H1 (cell line): ENCODE measurements at regions not wholly inside any gene's neighbourhood (a gene's known extent, or its start where the extent isn't known, plus 50 kb on each side); places are given as distances from the start of the nearest gene placed in this dataset.

Source experiments
- CTCF ChIA-PET: fragments of 300-600 bp; sonication (Branson Sonifier 250); formaldehyde crosslinking; loops from one replicate; lab custom pipeline; 2021; ENCODE audit not compliant: partially characterized antibody; lab: Charles Lee
- POLR2A ChIA-PET: fragments of 300-600 bp; sonication (Branson Sonifier 250); formaldehyde crosslinking; loops from one replicate; lab custom pipeline; 2021; ENCODE audit warnings: inconsistent platforms; ENCODE audit not compliant: partially characterized antibody; lab: Charles Lee
- DNase-seq, 2 experiments: peaks; one replicate each; pipeline versions ENCODE4 v3.0.0 to v3.0.0-alpha.2; 2010 to 2022; ENCODE audit warnings: low spot score in 2 of 2, low read depth in 1 of 2, mixed read lengths in 1 of 2
- FAIRE-seq: peaks from 2 replicates; lab custom pipeline; 2011; peaks lifted over from hg19 to GRCh38; lab: Jason Lieb, UNC
- H2AFZ ChIP-seq: 2 replicates; pipeline ENCODE4 v1.8.1; 2012; ENCODE audit warnings: low read length, inconsistent platforms
- H2AK5ac ChIP-seq: 2 replicates; pipeline ENCODE4 v1.6.1; 2013; ENCODE audit warnings: low read depth, low read length
- H2BK120ac ChIP-seq: replicated peaks from 2 replicates; pipeline ENCODE3; 2013; ENCODE audit warnings: low read depth, low read length, inconsistent platforms
- H2BK12ac ChIP-seq: 2 replicates; pipeline ENCODE4 v1.6.1; 2013; ENCODE audit warnings: low read depth, low read length
- H2BK15ac ChIP-seq: 2 replicates; pipeline ENCODE4 v1.6.1; 2013; ENCODE audit warnings: low read length
- H2BK20ac ChIP-seq: 2 replicates; pipeline ENCODE4 v1.6.1; 2013; ENCODE audit warnings: low read length
- H2BK5ac ChIP-seq: 2 replicates; pipeline ENCODE4 v1.6.1; 2013; ENCODE audit warnings: low read depth, low read length
- H3K14ac ChIP-seq: 2 replicates; pipeline ENCODE4 v1.6.1; 2013; ENCODE audit warnings: inconsistent platforms; ENCODE audit not compliant: insufficient read length
- H3K18ac ChIP-seq: 2 replicates; pipeline ENCODE4 v1.6.1; 2013; ENCODE audit warnings: low read length; ENCODE audit errors: extremely low read depth
- H3K23ac ChIP-seq: 2 replicates; pipeline ENCODE4 v1.6.1; 2013; ENCODE audit warnings: inconsistent platforms; ENCODE audit not compliant: insufficient read length
- H3K23me2 ChIP-seq: 2 replicates; pipeline ENCODE4 v1.6.1; 2013; ENCODE audit warnings: low read depth, low read length
- H3K27ac ChIP-seq: 2 replicates; pipeline ENCODE4 v1.6.1; 2011; ENCODE audit warnings: low read depth, low read length, inconsistent platforms
- H3K27me3 ChIP-seq, 4 experiments: replicated peaks in 1 of 4; 1 replicate in 1 of 4; 2 replicates in 3 of 4; pipeline versions ENCODE4 v1.6.1 to v1.8.1; 2011 to 2013; ENCODE audit warnings: low read length in 3 of 4, mild to moderate bottlenecking in 3 of 4, inconsistent platforms in 2 of 4, mixed read lengths in 2 of 4, moderate library complexity in 1 of 4; ENCODE audit not compliant: control insufficient read depth in 3 of 4, insufficient read depth in 3 of 4; ENCODE audit errors: extremely low read depth in 1 of 4
- H3K36me3 ChIP-seq, 4 experiments: 2 replicates each; pipeline versions ENCODE4 v1.6.1 to v1.8.1; 2011 to 2013; ENCODE audit warnings: mild to moderate bottlenecking in 4 of 4, low read length in 3 of 4, moderate library complexity in 2 of 4, control low read depth in 1 of 4, inconsistent platforms in 1 of 4; ENCODE audit not compliant: insufficient read depth in 4 of 4, control insufficient read depth in 2 of 4
- H3K4ac ChIP-seq: replicated peaks from 2 replicates; pipeline ENCODE3; 2013; ENCODE audit warnings: low read length, low read depth, mixed read lengths, inconsistent platforms; ENCODE audit not compliant: insufficient read length
- H3K4me1 ChIP-seq, 4 experiments: replicated peaks in 1 of 4; 1 replicate in 1 of 4; 2 replicates in 3 of 4; pipeline versions ENCODE4 v1.6.1 to v1.8.1; 2011 to 2013; ENCODE audit warnings: low read length in 3 of 4, inconsistent platforms in 2 of 4, mixed read lengths in 1 of 4; ENCODE audit not compliant: insufficient read depth in 4 of 4, control insufficient read depth in 3 of 4
- H3K4me2 ChIP-seq, 2 experiments: 2 replicates each; pipeline versions ENCODE4 v1.6.1 to v1.8.1; 2011 to 2013; ENCODE audit warnings: low read depth in 2 of 2, low read length in 2 of 2, control low read depth in 1 of 2, inconsistent platforms in 1 of 2, mild to moderate bottlenecking in 1 of 2; ENCODE audit not compliant: insufficient read depth in 1 of 2
- H3K4me3 ChIP-seq, 4 experiments: fragments of 200-600, 300-600 bp in 1 of 4; sonication (generic), shearing (Covaris generic), sonication (Bioruptor Twin) in 1 of 4; 2 replicates each; pipeline versions ENCODE4 v1.5.1 to v1.8.1; 2011 to 2016; ENCODE audit warnings: low read length in 4 of 4, low read depth in 3 of 4, control low read depth in 2 of 4, inconsistent platforms in 2 of 4, mild to moderate bottlenecking in 2 of 4, mixed read lengths in 1 of 4, moderate library complexity in 1 of 4; ENCODE audit not compliant: insufficient read depth in 2 of 4; ENCODE audit errors: extremely low read depth in 1 of 4
- H3K56ac ChIP-seq: replicated peaks from 2 replicates; pipeline ENCODE3; 2013; ENCODE audit warnings: low read depth, mild to moderate bottlenecking, mixed read lengths, low read length, inconsistent platforms; ENCODE audit not compliant: insufficient read length
- H3K79me1 ChIP-seq: 2 replicates; pipeline ENCODE4 v1.6.1; 2013; ENCODE audit warnings: low read depth, low read length, control low read depth
- H3K79me2 ChIP-seq, 2 experiments: 2 replicates each; pipeline versions ENCODE4 v1.6.1 to v1.8.1; 2012 to 2013; ENCODE audit warnings: low read length in 2 of 2, mild to moderate bottlenecking in 2 of 2, inconsistent platforms in 1 of 2; ENCODE audit not compliant: insufficient read depth in 2 of 2, control insufficient read depth in 1 of 2
- H3K9ac ChIP-seq, 4 experiments: replicated peaks in 1 of 4; 1 replicate in 1 of 4; 2 replicates in 3 of 4; pipeline versions ENCODE4 v1.6.1 to v1.8.1; 2011 to 2013; ENCODE audit warnings: low read depth in 3 of 4, low read length in 3 of 4, control low read depth in 2 of 4, mild to moderate bottlenecking in 2 of 4, moderate library complexity in 2 of 4, inconsistent platforms in 1 of 4; ENCODE audit errors: extremely low read depth in 1 of 4
- H3K9me3 ChIP-seq, 2 experiments: 2 replicates each; pipeline versions ENCODE4 v1.6.1 to v1.8.1; 2012 to 2013; ENCODE audit warnings: mild to moderate bottlenecking in 2 of 2, moderate library complexity in 2 of 2, control low read depth in 1 of 2, inconsistent platforms in 1 of 2, low read depth in 1 of 2, low read length in 1 of 2, mixed read lengths in 1 of 2; ENCODE audit not compliant: insufficient read depth in 2 of 2
- H4K20me1 ChIP-seq, 2 experiments: replicated peaks in 1 of 2; 2 replicates each; pipeline versions ENCODE3 to v1.8.1; 2011 to 2013; ENCODE audit warnings: inconsistent platforms in 2 of 2, low read length in 2 of 2, mild to moderate bottlenecking in 1 of 2; ENCODE audit not compliant: insufficient read depth in 2 of 2, control insufficient read depth in 1 of 2
- H4K5ac ChIP-seq: 2 replicates; pipeline ENCODE4 v1.6.1; 2013; ENCODE audit warnings: low read length, low read depth, mixed read lengths, inconsistent platforms; ENCODE audit not compliant: insufficient read length
- H4K8ac ChIP-seq: 2 replicates; pipeline ENCODE4 v1.8.0; 2013; ENCODE audit warnings: mild to moderate bottlenecking, moderate library complexity, low read length, inconsistent platforms; ENCODE audit not compliant: insufficient read depth; ENCODE audit errors: extremely low read depth
- H4K91ac ChIP-seq: replicated peaks from 2 replicates; pipeline ENCODE3; 2013; ENCODE audit warnings: low read length, mixed read lengths, inconsistent platforms; ENCODE audit not compliant: insufficient read length
- EGR1 ChIP-seq: IDR thresholded peaks from 2 replicates; pipeline ENCODE4 v1.6.1; 2011; ENCODE audit warnings: low read depth, low read length, borderline replicate concordance
- HDAC2 ChIP-seq, 2 experiments: fragments of 300-600 bp in 1 of 2; sonication (generic) in 1 of 2; IDR thresholded peaks; 2 replicates each; pipeline ENCODE4 v1.6.1; 2011 to 2012; ENCODE audit warnings: low read depth in 2 of 2, low read length in 2 of 2, mild to moderate bottlenecking in 2 of 2, moderate library complexity in 2 of 2, borderline replicate concordance in 1 of 2, inconsistent platforms in 1 of 2
- KDM4A ChIP-seq: IDR thresholded peaks from one replicate; pipeline ENCODE4 v1.7.1; 2012; ENCODE audit warnings: low read depth, mild to moderate bottlenecking, moderate library complexity, low read length, inconsistent platforms; ENCODE audit not compliant: severe bottlenecking
- KDM5A ChIP-seq: fragments of 200-600 bp; IDR thresholded peaks from 2 replicates; pipeline ENCODE4 v1.7.1; 2012; ENCODE audit warnings: mild to moderate bottlenecking, low read length, inconsistent platforms, mixed read lengths
- MAX ChIP-seq: IDR thresholded peaks from 2 replicates; pipeline ENCODE4 v1.6.1; 2012; ENCODE audit warnings: inconsistent platforms
- RFX5 ChIP-seq: IDR thresholded peaks from 2 replicates; pipeline ENCODE4 v1.6.1; 2011; ENCODE audit warnings: low read depth, low read length, improper control_type of control experiment, borderline replicate concordance
- SIN3A ChIP-seq, 2 experiments: IDR thresholded peaks in 1 of 2; conservative IDR thresholded peaks in 1 of 2; 2 replicates each; pipeline ENCODE4 v1.6.1; 2011 to 2012; ENCODE audit warnings: low read length in 2 of 2, improper control_type of control experiment in 1 of 2, low read depth in 1 of 2, mild to moderate bottlenecking in 1 of 2
- SUZ12 ChIP-seq: fragments of 200-600 bp; sonication (generic); IDR thresholded peaks from 2 replicates; pipeline ENCODE4 v1.6.1; 2012; ENCODE audit warnings: mild to moderate bottlenecking, inconsistent platforms, low read length, moderate library complexity, mixed read lengths
- WGBS, 2 experiments: shearing (Covaris generic) in 1 of 2; methylation state at CpG; one replicate each; pipeline versions ENCODE4 v1.1.6 to v1.1.7; 2013 to 2015; ENCODE audit warnings: low lambda C conversion rate in 2 of 2, mixed read lengths in 2 of 2, inconsistent platforms in 1 of 2, low coverage in 1 of 2, missing lambda C conversion rate in 1 of 2; ENCODE audit not compliant: insufficient replicate concordance in 2 of 2, insufficient coverage in 1 of 2, insufficient read length in 1 of 2; ENCODE audit errors: extremely low coverage in 1 of 2, missing lambda C conversion rate in 1 of 2; 5-methylcytosine and 5-hydroxymethylcytosine counted together

GRCh38 chr10:85145966-85146365, 817.6 kb downstream of the CCSER2 start:
- H3K56ac ChIP-seq: no peak overlapping the region
- no peaks in the 10 kb centered on the region for H4K20me1 ChIP-seq
- POLR2A ChIA-PET: no interaction called here
- H2BK12ac ChIP-seq: no peak overlapping the region
- TF ChIP-seq KDM4A: no peak
- no peak for TF ChIP-seq MAX
- TF ChIP-seq HDAC2 (IDR thresholded peaks at IDR 0.05; ENCODE audit: borderline replicate concordance in 1 of 2, low read depth in 2 of 2, low read length in 2 of 2): no peak
- no peak for TF ChIP-seq SIN3A (conservative IDR thresholded peaks at IDR 0.05 in 1 of 2, IDR thresholded peaks at IDR 0.05 in 1 of 2; ENCODE audit: low read depth in 1 of 2, low read length in 2 of 2)
- TF ChIP-seq EGR1: no peak
- TF ChIP-seq KDM5A: no peak
- TF ChIP-seq SUZ12: no peak
- no peak for TF ChIP-seq RFX5
- H2BK5ac ChIP-seq: no peak overlapping the region
- no peak overlapping the region for H3K23ac ChIP-seq
- no peak overlapping the region for H3K18ac ChIP-seq
- H3K27ac ChIP-seq: no peak overlapping the region
- no peaks in the 10 kb centered on the region for H3K23me2 ChIP-seq
- H4K8ac ChIP-seq: no peak overlapping the region
- H3K4me2 ChIP-seq: no peak overlapping the region
- no peak overlapping the region for H2AFZ ChIP-seq
- WGBS, 2 experiments: 79% methylated on average over 5 of the region's 5 CpGs; no CpG with 5 or more reads in 1 of the 2 experiments
- H2AK5ac ChIP-seq: no peak overlapping the region
- peaks cover 0 to 14% (median 4%) of the 10 kb centered on the region in 4 experiments; a peak in 5 of 7 replicates for H3K4me1 ChIP-seq
- H2BK120ac ChIP-seq: no peak overlapping the region
- no peak for FAIRE-seq
- peaks cover 0 to 7% (median 0%) of the 10 kb centered on the region in 4 experiments; a peak in 2 of 8 replicates for H3K36me3 ChIP-seq
- no peak overlapping the region for H3K9ac ChIP-seq
- no peak overlapping the region for H4K91ac ChIP-seq
- no peaks in the 10 kb centered on the region for H3K79me1 ChIP-seq
- H3K4ac ChIP-seq: no peak overlapping the region
- no peak for DNase-seq
- no peak overlapping the region for H3K4me3 ChIP-seq
- H4K5ac ChIP-seq: no peak overlapping the region
- CTCF ChIA-PET: interaction anchor here (1.9 kb wide), 1 partner anchor 33 kb away, joined by 3 read pairs; no protein-coding TSS in a partner anchor
- H2BK20ac ChIP-seq: no peak overlapping the region
- H2BK15ac ChIP-seq: no peak overlapping the region
- H3K27me3 ChIP-seq: peaks cover 0 to 3% (median 0%) of the 10 kb centered on the region in 4 experiments; a peak in 2 of 7 replicates
- peaks cover 10 to 19% of the 10 kb centered on the region in 2 experiments for H3K9me3 ChIP-seq
- H3K79me2 ChIP-seq: no peaks in the 10 kb centered on the region
- no peak overlapping the region for H3K14ac ChIP-seq
